ENCODE measurements at regions not wholly inside any gene's neighbourhood (a gene's known extent, or its start where the extent isn't known, plus 50 kb on each side); places are given as distances from the start of the nearest gene placed in this dataset.

DNA sequence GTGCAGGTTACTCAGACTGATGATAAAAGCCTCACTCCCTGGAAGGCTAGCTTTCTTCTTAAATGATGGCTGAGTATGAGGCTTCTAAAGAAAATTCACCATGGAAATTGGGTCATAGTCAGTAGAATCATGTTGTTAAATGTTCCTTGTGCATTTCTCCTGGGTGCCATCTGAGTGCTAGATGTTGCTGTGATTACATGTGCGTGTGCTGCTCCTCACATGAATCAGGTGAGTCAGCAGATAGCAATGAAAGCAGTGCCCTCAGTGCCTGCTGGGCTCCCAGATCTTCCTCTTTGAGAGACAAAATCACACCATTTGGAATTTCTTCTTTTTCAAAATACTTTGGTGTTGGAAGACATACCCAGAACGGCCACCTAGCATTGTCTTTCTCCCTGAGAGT, 331.7 kb downstream of the XPNPEP1 start:
- ATAC-seq (no peak), DNase-seq (ENCODE audit: low read depth, low spot score) (no peak)
- Histone ChIP-seq H4K20me1 (ENCODE audit: insufficient read depth) (no peaks in the 10 kb centered on the region), H3K79me2 (ENCODE audit: insufficient read depth, low read length) (no peaks in the 10 kb centered on the region), H3K36me3 (ENCODE audit: control insufficient read depth in 1 of 2, insufficient read depth in 2 of 2, low read length in 2 of 2) (no peaks in the 10 kb centered on the region), H3K27me3 (ENCODE audit: insufficient read depth, low read length) (no peaks in the 10 kb centered on the region), H3K9me2 (ENCODE audit: insufficient read depth) (no peaks in the 10 kb centered on the region), H3K27ac (ENCODE audit: low read depth, low read length) (no peak overlapping the region), H2AFZ (ENCODE audit: low read depth, low read length, poor library complexity, severe bottlenecking) (no peak overlapping the region), H3K9ac (ENCODE audit: low read length) (no peak overlapping the region), H3K4me1 (ENCODE audit: control insufficient read depth in 1 of 2, insufficient read depth in 2 of 2, low read length in 2 of 2) (no peaks in the 10 kb centered on the region), H3K4me3 (replicated peaks in 1 of 2; ENCODE audit: low read depth in 1 of 2, low read length in 2 of 2) (no peak overlapping the region), H3K9me3 (ENCODE audit: control insufficient read depth in 1 of 2, insufficient read depth in 1 of 2, low read depth in 1 of 2, low read length in 2 of 2) (peaks cover 3 to 4% of the 10 kb centered on the region in 2 experiments; a peak in 2 of 4 replicates), H3K4me2 (ENCODE audit: low read length) (no peak overlapping the region)
- ChIA-PET POLR2A (no interaction called here), RAD21 (ENCODE audit: low non-redundant PET in 1 of 2, low total read pairs in 2 of 2, uncharacterized antibody in 2 of 2, unreplicated experiment in 2 of 2) (no interaction called here), CTCF (no interaction called here)
- no peak for TF ChIP-seq SRF (IDR thresholded peaks at IDR 0.05; ENCODE audit: low read depth)
- no peak for TF ChIP-seq EZH2phosphoT487 (IDR thresholded peaks at IDR 0.05; ENCODE audit: borderline replicate concordance)
- no peak for TF ChIP-seq SIN3A (IDR thresholded peaks at IDR 0.05; ENCODE audit: low read depth)
- no peak for TF ChIP-seq ELF1 (IDR thresholded peaks at IDR 0.05; ENCODE audit: borderline replicate concordance, low read depth)
- no peak for TF ChIP-seq EGR1 (IDR thresholded peaks at IDR 0.05; ENCODE audit: low read depth)
- TF ChIP-seq, protein P1, sequence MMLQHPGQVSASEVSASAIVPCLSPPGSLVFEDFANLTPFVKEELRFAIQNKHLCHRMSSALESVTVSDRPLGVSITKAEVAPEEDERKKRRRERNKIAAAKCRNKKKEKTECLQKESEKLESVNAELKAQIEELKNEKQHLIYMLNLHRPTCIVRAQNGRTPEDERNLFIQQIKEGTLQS (IDR thresholded peaks at IDR 0.05), result no peak
- no peak for TF ChIP-seq CEBPB (IDR thresholded peaks at IDR 0.05; ENCODE audit: low read depth)
- BruUV-seq (replicated peaks), result no TSS peak
- intact Hi-C loops (cut with micrococcal nuclease), result no loop called here

DNA sequence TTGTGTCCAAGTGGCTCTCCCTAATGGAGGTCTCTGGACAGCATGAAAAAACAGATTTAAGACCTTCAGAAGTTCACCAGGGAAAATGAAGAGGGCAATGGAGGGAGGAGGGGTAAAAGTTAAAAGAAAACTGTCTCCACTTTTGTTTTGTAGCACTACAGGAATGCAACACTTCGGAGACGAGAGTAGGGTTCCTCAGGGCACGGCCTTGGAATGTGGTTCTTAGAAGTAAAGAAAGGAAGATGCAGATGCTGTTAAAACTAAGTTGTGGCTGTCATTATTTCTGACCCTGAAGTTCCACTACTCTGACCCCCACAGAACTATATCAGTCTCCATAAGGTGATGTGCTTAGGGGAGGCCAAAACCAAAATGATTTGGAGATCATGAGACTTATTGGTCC, 335.1 kb downstream of the XPNPEP1 start:
- Histone ChIP-seq H3K9ac (ENCODE audit: low read length) (no peak overlapping the region), H2AFZ (ENCODE audit: low read depth, low read length, poor library complexity, severe bottlenecking) (no peak overlapping the region), H3K79me2 (ENCODE audit: insufficient read depth, low read length) (no peaks in the 10 kb centered on the region), H4K20me1 (ENCODE audit: insufficient read depth) (no peaks in the 10 kb centered on the region), H3K27ac (ENCODE audit: low read depth, low read length) (no peak overlapping the region), H3K9me2 (ENCODE audit: insufficient read depth) (no peaks in the 10 kb centered on the region), H3K4me2 (ENCODE audit: low read length) (no peak overlapping the region), H3K36me3 (ENCODE audit: control insufficient read depth in 1 of 2, insufficient read depth in 2 of 2, low read length in 2 of 2) (no peaks in the 10 kb centered on the region), H3K4me1 (ENCODE audit: control insufficient read depth in 1 of 2, insufficient read depth in 2 of 2, low read length in 2 of 2) (no peaks in the 10 kb centered on the region), H3K27me3 (ENCODE audit: insufficient read depth, low read length) (no peaks in the 10 kb centered on the region), H3K4me3 (replicated peaks in 1 of 2; ENCODE audit: low read depth in 1 of 2, low read length in 2 of 2) (no peak overlapping the region), H3K9me3 (ENCODE audit: control insufficient read depth in 1 of 2, insufficient read depth in 1 of 2, low read depth in 1 of 2, low read length in 2 of 2) (no peaks in the 10 kb centered on the region; a peak in 1 of 4 replicates)
- BruUV-seq (replicated peaks), result no TSS peak
- ChIA-PET CTCF (no interaction called here), RAD21 (ENCODE audit: low non-redundant PET in 1 of 2, low total read pairs in 2 of 2, uncharacterized antibody in 2 of 2, unreplicated experiment in 2 of 2) (no interaction called here), POLR2A (no interaction called here)
- intact Hi-C loops (cut with micrococcal nuclease), result no loop called here
- DNase-seq (ENCODE audit: low read depth, low spot score) (no peak), ATAC-seq (no peak)
- TF ChIP-seq SP1 (IDR thresholded peaks at IDR 0.05; ENCODE audit: low read depth) (no peak), POLR2A (IDR thresholded peaks at IDR 0.05; ENCODE audit: borderline replicate concordance, extremely low read depth, insufficient read depth, insufficient read length) (no peak), ZFX (IDR thresholded peaks at IDR 0.05) (no peak), SRF (IDR thresholded peaks at IDR 0.05; ENCODE audit: low read depth) (no peak), TCF7L2 (IDR thresholded peaks at IDR 0.05; ENCODE audit: borderline replicate concordance, extremely low read depth, insufficient read depth, insufficient read length) (no peak), ELF1 (IDR thresholded peaks at IDR 0.05; ENCODE audit: borderline replicate concordance, low read depth) (no peak), EZH2phosphoT487 (IDR thresholded peaks at IDR 0.05; ENCODE audit: borderline replicate concordance) (no peak), SIN3A (IDR thresholded peaks at IDR 0.05; ENCODE audit: low read depth) (no peak), ZNF274 (IDR thresholded peaks at IDR 0.05; ENCODE audit: low read depth, low read length) (no peak), POLR2AphosphoS5 (IDR thresholded peaks at IDR 0.05; ENCODE audit: low read depth, low read length) (no peak), EGR1 (IDR thresholded peaks at IDR 0.05; ENCODE audit: low read depth) (no peak), CBX3 (IDR thresholded peaks at IDR 0.05; ENCODE audit: low read depth) (no peak)
- TF ChIP-seq, protein P2, sequence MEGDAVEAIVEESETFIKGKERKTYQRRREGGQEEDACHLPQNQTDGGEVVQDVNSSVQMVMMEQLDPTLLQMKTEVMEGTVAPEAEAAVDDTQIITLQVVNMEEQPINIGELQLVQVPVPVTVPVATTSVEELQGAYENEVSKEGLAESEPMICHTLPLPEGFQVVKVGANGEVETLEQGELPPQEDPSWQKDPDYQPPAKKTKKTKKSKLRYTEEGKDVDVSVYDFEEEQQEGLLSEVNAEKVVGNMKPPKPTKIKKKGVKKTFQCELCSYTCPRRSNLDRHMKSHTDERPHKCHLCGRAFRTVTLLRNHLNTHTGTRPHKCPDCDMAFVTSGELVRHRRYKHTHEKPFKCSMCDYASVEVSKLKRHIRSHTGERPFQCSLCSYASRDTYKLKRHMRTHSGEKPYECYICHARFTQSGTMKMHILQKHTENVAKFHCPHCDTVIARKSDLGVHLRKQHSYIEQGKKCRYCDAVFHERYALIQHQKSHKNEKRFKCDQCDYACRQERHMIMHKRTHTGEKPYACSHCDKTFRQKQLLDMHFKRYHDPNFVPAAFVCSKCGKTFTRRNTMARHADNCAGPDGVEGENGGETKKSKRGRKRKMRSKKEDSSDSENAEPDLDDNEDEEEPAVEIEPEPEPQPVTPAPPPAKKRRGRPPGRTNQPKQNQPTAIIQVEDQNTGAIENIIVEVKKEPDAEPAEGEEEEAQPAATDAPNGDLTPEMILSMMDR (IDR thresholded peaks at IDR 0.05 in 2 of 3, conservative IDR thresholded peaks at IDR 0.05 in 1 of 3; ENCODE audit: borderline replicate concordance in 1 of 3, insufficient read depth in 1 of 3, low read depth in 2 of 3, low read length in 2 of 3), result no peak
- TF ChIP-seq, protein P3, sequence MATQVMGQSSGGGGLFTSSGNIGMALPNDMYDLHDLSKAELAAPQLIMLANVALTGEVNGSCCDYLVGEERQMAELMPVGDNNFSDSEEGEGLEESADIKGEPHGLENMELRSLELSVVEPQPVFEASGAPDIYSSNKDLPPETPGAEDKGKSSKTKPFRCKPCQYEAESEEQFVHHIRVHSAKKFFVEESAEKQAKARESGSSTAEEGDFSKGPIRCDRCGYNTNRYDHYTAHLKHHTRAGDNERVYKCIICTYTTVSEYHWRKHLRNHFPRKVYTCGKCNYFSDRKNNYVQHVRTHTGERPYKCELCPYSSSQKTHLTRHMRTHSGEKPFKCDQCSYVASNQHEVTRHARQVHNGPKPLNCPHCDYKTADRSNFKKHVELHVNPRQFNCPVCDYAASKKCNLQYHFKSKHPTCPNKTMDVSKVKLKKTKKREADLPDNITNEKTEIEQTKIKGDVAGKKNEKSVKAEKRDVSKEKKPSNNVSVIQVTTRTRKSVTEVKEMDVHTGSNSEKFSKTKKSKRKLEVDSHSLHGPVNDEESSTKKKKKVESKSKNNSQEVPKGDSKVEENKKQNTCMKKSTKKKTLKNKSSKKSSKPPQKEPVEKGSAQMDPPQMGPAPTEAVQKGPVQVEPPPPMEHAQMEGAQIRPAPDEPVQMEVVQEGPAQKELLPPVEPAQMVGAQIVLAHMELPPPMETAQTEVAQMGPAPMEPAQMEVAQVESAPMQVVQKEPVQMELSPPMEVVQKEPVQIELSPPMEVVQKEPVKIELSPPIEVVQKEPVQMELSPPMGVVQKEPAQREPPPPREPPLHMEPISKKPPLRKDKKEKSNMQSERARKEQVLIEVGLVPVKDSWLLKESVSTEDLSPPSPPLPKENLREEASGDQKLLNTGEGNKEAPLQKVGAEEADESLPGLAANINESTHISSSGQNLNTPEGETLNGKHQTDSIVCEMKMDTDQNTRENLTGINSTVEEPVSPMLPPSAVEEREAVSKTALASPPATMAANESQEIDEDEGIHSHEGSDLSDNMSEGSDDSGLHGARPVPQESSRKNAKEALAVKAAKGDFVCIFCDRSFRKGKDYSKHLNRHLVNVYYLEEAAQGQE (IDR thresholded peaks at IDR 0.05; ENCODE audit: low read depth), result no peak
- TF ChIP-seq, protein P1 (IDR thresholded peaks at IDR 0.05), result no peak

All from HCT116 (cell line).